Stimulated activated CD4-positive, alpha-beta T cell treated with anti-CD3 and anti-CD28 coated beads, TNF-alpha, amount 100 ng/mL, for 1 hour (primary cell): ENCODE measurements at regions not wholly inside any gene's neighbourhood (a gene's known extent, or its start where the extent isn't known, plus 50 kb on each side); places are given as distances from the start of the nearest gene placed in this dataset.
"Not testable (repeated sequence)": the region's sequence is repeated elsewhere in the genome, so short reads cannot be mapped to it uniquely, and the experiment has no call there.

Source experiments
- DNase-seq, 3 donors: peaks; one replicate each; pipeline ENCODE4 v3.0.0-alpha.2; 2020; ENCODE audit warnings: low read depth in 3 of 3, low spot score in 1 of 3

GRCh38 chr7:149569025-149569725, 71.6 kb upstream of the ZNF746 start:
- DNase-seq = no peak

- DNase-seq = no peak
Observed at GRCh38 chr7:149568218-149568617, 70.6 kb upstream of the ZNF746 start.

- no peak for DNase-seq
Observed at GRCh38 chr7:149566103-149566502, 68.5 kb upstream of the ZNF746 start.

- DNase-seq = no peak
Observed at GRCh38 chr7:149565096-149565382, 67.4 kb upstream of the ZNF746 start.

- DNase-seq = no peak
Observed at GRCh38 chr7:149564340-149565095, 66.9 kb upstream of the ZNF746 start.

GRCh38 chr7:149562602-149563001, 65.0 kb upstream of the ZNF746 start:
- DNase-seq = no peak

GRCh38 chr7:149561072-149561471, 63.5 kb upstream of the ZNF746 start:
- DNase-seq = no peak

GRCh38 chr7:149559711-149560110, 62.1 kb upstream of the ZNF746 start:
- DNase-seq = no peak

GRCh38 chr7:149558149-149558861, 60.7 kb upstream of the ZNF746 start:
- DNase-seq = no peak

GRCh38 chr7:149556525-149556924, 58.9 kb upstream of the ZNF746 start:
- DNase-seq = not testable (repeated sequence)

GRCh38 chr7:149554821-149555220, 57.2 kb upstream of the ZNF746 start:
- DNase-seq = not testable (repeated sequence)

- not testable (repeated sequence) for DNase-seq
Observed at GRCh38 chr7:149553991-149554390, 56.4 kb upstream of the ZNF746 start.

GRCh38 chr7:149552799-149553198, 55.2 kb upstream of the ZNF746 start:
- no peak for DNase-seq
